ENCODE measurements at regions not wholly inside any gene's neighbourhood (a gene's known extent, or its start where the extent isn't known, plus 50 kb on each side); places are given as distances from the start of the nearest gene placed in this dataset.

GRCh38 chr16:64307431-64307830 is 814.4 kb downstream of the CDH11 start:
- Histone ChIP-seq H3K36me3 (no peaks in the 10 kb centered on the region), H3K4me3 (ENCODE audit: low read depth, low read length) (no peak overlapping the region), H3K27ac (no peak overlapping the region), H3K27me3 (ENCODE audit: insufficient read depth, low read depth, severe bottlenecking) (no peaks in the 10 kb centered on the region), H3K9me3 (ENCODE audit: severe bottlenecking) (peaks cover 5% of the 10 kb centered on the region)
- TF ChIP-seq CTCF (IDR thresholded peaks at IDR 0.05; ENCODE audit: low read depth, low read length): no peak
- no peak for DNase-seq

DNA sequence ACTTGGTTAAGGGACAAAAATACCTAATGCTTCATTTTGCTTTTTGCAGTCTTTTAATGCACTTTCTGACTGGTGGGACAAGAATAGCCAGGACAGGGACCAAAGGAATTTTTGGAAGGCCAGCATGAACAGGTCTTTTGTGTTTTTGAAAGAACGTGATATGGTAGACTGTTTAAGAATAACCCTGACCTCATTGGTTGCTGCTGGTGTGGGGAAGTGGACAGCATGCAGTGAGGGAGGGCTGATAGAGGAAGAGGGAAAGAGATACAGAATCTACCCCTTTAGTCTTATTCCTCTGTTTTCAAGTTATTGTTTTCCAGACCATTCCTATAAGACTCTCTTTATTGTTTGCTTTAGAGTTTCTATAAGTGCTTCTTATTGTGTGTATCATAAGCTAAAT is 816.2 kb downstream of the CDH11 start:
- TF ChIP-seq CTCF (IDR thresholded peaks at IDR 0.05; ENCODE audit: low read depth, low read length): no peak
- Histone ChIP-seq H3K27me3 (ENCODE audit: insufficient read depth, low read depth, severe bottlenecking) (no peaks in the 10 kb centered on the region), H3K9me3 (ENCODE audit: severe bottlenecking) (peaks cover 5% of the 10 kb centered on the region), H3K36me3 (no peaks in the 10 kb centered on the region), H3K4me3 (ENCODE audit: low read depth, low read length) (no peak overlapping the region), H3K27ac (no peak overlapping the region)
- DNase-seq: no peak

GRCh38 chr16:64304951-64305350 is 816.9 kb downstream of the CDH11 start:
- no peak overlapping the region for H3K4me3 ChIP-seq (ENCODE audit: low read depth, low read length)

GRCh38 chr16:64304396-64304795 is 817.5 kb downstream of the CDH11 start:
- DNase-seq: no peak
- no peak for TF ChIP-seq CTCF (IDR thresholded peaks at IDR 0.05; ENCODE audit: low read depth, low read length)

More at GRCh38 chr16:64304951-64305350, 816.9 kb downstream of the CDH11 start:
- Histone ChIP-seq H3K36me3 (no peaks in the 10 kb centered on the region), H3K9me3 (ENCODE audit: severe bottlenecking) (peaks cover 5% of the 10 kb centered on the region), H3K27me3 (ENCODE audit: insufficient read depth, low read depth, severe bottlenecking) (no peaks in the 10 kb centered on the region), H3K27ac (no peak overlapping the region)
- no peak for DNase-seq
- TF ChIP-seq CTCF (IDR thresholded peaks at IDR 0.05; ENCODE audit: low read depth, low read length): no peak

DNA sequence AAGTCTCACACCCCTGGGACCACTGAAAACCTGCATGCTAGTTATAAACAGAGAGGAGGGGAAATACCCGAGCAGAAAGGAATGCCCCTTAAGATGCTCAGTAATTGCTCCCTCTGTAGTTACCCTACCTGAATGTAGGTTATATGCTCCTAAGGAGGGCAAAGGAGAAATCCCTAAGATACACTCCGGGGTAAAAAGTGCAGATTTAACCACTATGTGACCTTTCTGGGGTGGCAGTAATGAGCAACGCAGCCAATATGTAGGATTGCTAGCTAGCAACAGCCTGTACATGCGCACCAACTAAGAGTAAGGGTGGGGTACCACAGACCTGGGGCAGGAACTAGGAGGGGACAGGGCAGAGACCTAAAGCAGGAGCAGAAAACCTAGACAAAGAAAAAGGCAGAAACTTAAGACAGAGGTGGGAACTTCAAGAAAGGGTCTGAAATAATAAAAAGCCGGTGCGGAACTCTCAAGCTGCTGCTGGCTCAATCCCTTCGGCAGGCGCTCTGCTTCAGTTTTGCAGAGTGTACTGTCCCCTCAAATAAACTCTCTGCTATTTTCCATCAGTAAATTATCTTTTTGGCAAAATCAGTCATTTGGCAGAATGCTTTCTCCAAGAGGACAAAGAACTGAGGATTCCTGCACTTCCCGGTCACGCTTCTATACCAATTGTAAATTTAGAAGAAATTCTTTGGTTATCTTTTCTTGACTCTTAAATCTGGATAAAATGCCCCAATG is 823.8 kb downstream of the CDH11 start:
- Histone ChIP-seq H3K27me3 (ENCODE audit: insufficient read depth, low read depth, severe bottlenecking) (no peaks in the 10 kb centered on the region), H3K36me3 (no peaks in the 10 kb centered on the region), H3K27ac (no peak overlapping the region), H3K4me3 (ENCODE audit: low read depth, low read length) (no peak overlapping the region), H3K9me3 (ENCODE audit: severe bottlenecking) (no peaks in the 10 kb centered on the region)
- DNase-seq: no peak
- TF ChIP-seq CTCF (IDR thresholded peaks at IDR 0.05; ENCODE audit: low read depth, low read length): no peak

More at GRCh38 chr16:64304396-64304795, 817.5 kb downstream of the CDH11 start:
- no peak overlapping the region for H3K27ac ChIP-seq
- H3K27me3 ChIP-seq (ENCODE audit: insufficient read depth, low read depth, severe bottlenecking): no peaks in the 10 kb centered on the region
- no peak overlapping the region for H3K4me3 ChIP-seq (ENCODE audit: low read depth, low read length)
- peaks cover 2% of the 10 kb centered on the region for H3K9me3 ChIP-seq (ENCODE audit: severe bottlenecking)
- H3K36me3 ChIP-seq: no peaks in the 10 kb centered on the region

- Histone ChIP-seq H3K9me3 (ENCODE audit: severe bottlenecking) (no peaks in the 10 kb centered on the region), H3K27me3 (ENCODE audit: insufficient read depth, low read depth, severe bottlenecking) (no peaks in the 10 kb centered on the region), H3K4me3 (ENCODE audit: low read depth, low read length) (no peak overlapping the region), H3K36me3 (no peaks in the 10 kb centered on the region), H3K27ac (no peak overlapping the region)
- TF ChIP-seq CTCF (IDR thresholded peaks at IDR 0.05; ENCODE audit: low read depth, low read length): no peak
- no peak for DNase-seq
These were observed 826.4 kb downstream of the CDH11 start for GRCh38 chr16:64295466-64295865.
